Thyroid gland (tissue), 4 donors: ENCODE measurements at regions not wholly inside any gene's neighbourhood (a gene's known extent, or its start where the extent isn't known, plus 50 kb on each side); places are given as distances from the start of the nearest gene placed in this dataset.

Experiments used
- POLR2A ChIP-seq, 2 donors: fragments of 450-650 bp; IDR thresholded peaks; one replicate each; pipeline ENCODE4 v1.6.1; 2017; ENCODE audit warnings: antibody characterized with exemption in 2 of 2, mild to moderate bottlenecking in 2 of 2, moderate library complexity in 1 of 2
- TF ChIP-seq, protein P1 (sequence below), 6 experiments: fragments of 200-600 bp in 3 of 6; fragments of 450-650 bp in 3 of 6; sonication (generic) in 3 of 6; IDR thresholded peaks; one replicate each; pipeline ENCODE4 v1.5.1; 2016 to 2019; ENCODE audit warnings: antibody characterized with exemption in 6 of 6, mild to moderate bottlenecking in 2 of 6, inconsistent platforms in 1 of 6, moderate library complexity in 1 of 6

GRCh38 chr5:113660206-113660605 lies 146.7 kb downstream of the YTHDC2 start:
- TF ChIP-seq, protein P1, sequence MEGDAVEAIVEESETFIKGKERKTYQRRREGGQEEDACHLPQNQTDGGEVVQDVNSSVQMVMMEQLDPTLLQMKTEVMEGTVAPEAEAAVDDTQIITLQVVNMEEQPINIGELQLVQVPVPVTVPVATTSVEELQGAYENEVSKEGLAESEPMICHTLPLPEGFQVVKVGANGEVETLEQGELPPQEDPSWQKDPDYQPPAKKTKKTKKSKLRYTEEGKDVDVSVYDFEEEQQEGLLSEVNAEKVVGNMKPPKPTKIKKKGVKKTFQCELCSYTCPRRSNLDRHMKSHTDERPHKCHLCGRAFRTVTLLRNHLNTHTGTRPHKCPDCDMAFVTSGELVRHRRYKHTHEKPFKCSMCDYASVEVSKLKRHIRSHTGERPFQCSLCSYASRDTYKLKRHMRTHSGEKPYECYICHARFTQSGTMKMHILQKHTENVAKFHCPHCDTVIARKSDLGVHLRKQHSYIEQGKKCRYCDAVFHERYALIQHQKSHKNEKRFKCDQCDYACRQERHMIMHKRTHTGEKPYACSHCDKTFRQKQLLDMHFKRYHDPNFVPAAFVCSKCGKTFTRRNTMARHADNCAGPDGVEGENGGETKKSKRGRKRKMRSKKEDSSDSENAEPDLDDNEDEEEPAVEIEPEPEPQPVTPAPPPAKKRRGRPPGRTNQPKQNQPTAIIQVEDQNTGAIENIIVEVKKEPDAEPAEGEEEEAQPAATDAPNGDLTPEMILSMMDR (IDR thresholded peaks at IDR 0.05): no peak
- TF ChIP-seq POLR2A (IDR thresholded peaks at IDR 0.05): no peak
